Activated CD8-positive, alpha-beta memory T cell treated with anti-CD3 and anti-CD28 coated beads for 36 hours (primary cell): ENCODE measurements at regions not wholly inside any gene's neighbourhood (a gene's known extent, or its start where the extent isn't known, plus 50 kb on each side); places are given as distances from the start of the nearest gene placed in this dataset.

ENCODE experiments used
- CTCF ChIA-PET: fragments of 350-600 bp; sonication (Branson Sonifier 250); formaldehyde crosslinking; loops from one replicate; lab custom pipeline; 2021; ENCODE audit warnings: antibody characterized with exemption; lab: Charles Lee
- POLR2A ChIA-PET: fragments of 350-600 bp; sonication (Branson Sonifier 250); formaldehyde crosslinking; loops from one replicate; lab custom pipeline; 2021; ENCODE audit warnings: antibody characterized with exemption; lab: Charles Lee

DNA sequence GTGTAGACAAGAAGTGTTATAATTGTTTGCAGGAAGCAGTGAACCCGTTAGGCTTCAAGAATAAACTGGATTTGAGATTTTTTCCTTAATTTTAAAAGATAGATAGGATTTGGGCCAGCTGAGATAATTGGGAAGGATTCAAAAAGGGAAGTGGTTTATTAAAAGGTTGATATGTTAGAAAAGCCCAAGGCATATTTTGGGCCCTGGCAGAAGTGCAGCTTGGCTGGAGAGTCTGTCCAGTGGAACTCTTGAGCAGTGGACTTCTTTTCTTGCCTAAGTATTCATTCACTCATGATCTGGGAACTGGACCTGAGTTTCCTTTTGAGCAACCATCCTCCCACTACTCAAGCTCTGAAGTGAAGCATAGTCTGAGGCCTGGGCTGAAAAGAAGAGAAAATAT is 433.4 kb downstream of the ZSWIM6 start:
- ChIA-PET CTCF (no interaction called here), POLR2A (no interaction called here)

DNA sequence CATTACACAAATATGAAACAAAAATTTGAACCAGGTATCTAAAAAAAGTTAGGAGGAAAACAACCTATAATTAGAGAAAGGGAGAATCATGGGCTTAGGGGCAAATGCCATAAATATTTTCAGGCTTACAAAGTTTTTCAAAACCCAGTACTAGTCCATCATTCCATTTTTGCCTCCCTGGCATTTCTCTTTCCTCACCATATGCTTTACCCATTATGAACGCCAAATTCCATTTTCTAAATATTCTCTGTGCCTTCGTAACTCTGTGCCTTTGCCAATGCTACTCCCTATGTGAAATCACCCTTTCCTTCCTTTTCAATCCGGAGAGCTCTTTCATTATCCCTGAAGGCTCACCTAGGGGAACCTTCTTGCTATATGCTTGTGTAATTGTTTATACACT is 434.1 kb downstream of the ZSWIM6 start:
- POLR2A ChIA-PET, result no interaction called here
- CTCF ChIA-PET, result no interaction called here

- ChIA-PET CTCF (no interaction called here), POLR2A (no interaction called here)
Measured at GRCh38 chr5:61767231-61768080, 435.4 kb downstream of the ZSWIM6 start.

DNA sequence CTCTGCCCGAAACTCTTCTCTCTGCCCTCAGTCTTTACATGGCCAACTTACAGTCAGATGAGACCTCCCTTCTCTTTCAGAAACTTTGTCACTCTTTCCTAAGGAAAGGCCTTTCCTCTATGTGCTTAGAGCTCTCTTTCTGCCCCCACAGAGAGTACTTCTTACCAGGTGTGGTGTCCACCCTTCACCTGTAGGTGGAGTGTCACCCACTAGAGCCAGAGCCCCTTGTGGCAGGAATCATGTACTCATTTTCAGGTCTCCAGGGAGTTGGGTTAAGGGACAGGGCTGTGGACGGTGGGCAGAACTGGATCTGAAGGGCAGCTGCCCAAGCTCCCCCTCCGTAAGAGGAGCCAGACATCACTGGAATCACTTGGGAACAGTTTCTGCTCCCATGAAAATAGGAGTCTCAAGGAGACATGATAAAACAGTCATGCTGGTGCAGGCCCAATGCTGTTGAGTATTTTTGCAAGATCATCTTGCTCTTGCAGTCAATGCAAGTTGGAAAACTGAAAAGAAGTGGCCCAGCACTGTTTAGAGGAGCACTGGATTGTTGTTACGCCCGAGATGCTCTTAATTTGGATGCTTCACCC is 436.7 kb downstream of the ZSWIM6 start:
- ChIA-PET CTCF (interaction anchor here (0.9 kb wide), 1 partner anchor 802 kb away, joined by 3 read pairs; no protein-coding TSS in a partner anchor), POLR2A (no interaction called here)

GRCh38 chr5:61771062-61771461 is 439.0 kb downstream of the ZSWIM6 start:
- CTCF ChIA-PET, result no interaction called here
- POLR2A ChIA-PET, result no interaction called here

DNA sequence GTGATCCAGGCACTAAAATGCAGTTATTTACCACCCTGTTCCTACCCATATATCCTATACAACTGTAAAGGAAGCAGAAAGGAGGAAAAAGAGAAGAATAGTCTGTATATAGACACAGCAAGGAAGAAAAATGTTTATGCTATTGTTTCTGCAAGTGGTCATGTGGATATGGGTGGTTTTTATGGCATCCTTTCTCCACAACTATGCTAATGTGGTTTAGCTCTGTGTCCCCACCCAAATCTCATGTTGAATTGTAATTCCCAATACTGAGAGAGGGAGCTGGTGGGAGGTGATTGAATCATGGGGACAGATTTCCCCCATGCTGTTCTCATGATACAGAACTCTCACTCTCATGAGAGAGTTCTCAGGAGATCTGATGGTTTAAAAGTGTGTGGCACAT is 439.8 kb downstream of the ZSWIM6 start:
- CTCF ChIA-PET, result no interaction called here
- POLR2A ChIA-PET, result no interaction called here

- ChIA-PET CTCF (no interaction called here), POLR2A (no interaction called here)
Measured at GRCh38 chr5:61775901-61776300, 443.8 kb downstream of the ZSWIM6 start.

GRCh38 chr5:61777292-61777691 is 445.2 kb downstream of the ZSWIM6 start:
- ChIA-PET CTCF (no interaction called here), POLR2A (no interaction called here)

DNA sequence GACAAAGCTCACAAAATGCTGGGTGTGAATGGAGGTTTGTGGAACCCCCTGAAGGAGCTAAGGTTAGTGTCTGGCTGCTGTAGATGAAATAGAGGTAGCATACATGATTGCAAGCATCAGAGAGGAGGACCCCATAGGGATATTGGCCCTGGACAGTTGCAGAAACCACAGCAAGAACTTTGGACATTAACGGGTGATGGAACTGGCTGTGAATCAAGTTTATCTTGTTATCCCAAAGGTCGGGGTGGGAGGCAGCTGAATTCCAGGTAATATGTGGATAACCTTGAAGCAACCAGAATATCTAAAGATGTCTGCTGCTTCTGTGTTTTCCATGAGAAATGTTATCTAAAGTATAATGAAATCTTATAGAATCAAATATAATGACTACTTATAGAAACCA is 447.7 kb downstream of the ZSWIM6 start:
- ChIA-PET CTCF (no interaction called here), POLR2A (no interaction called here)

DNA sequence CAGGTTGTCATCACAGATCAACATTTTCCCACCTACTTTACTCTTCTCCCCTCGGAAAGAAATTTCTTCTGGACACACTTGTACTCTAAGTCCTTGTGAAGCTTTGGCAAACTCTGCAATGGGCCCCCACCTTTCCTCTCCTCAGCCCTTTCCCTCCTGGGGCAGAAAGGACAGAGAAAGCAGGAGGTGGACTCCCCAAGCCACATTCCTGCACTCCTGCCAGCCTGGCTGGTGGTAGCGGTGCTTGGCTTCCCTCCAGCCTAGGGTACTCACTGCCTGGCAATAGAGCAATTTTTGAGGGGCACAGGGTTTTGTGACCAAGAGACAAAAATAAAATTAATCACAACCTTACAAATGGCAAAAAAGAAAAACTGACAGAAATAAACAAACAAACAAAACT is 451.4 kb downstream of the ZSWIM6 start:
- POLR2A ChIA-PET, result no interaction called here
- CTCF ChIA-PET, result no interaction called here

GRCh38 chr5:61784341-61784740 is 452.3 kb downstream of the ZSWIM6 start:
- ChIA-PET CTCF (no interaction called here), POLR2A (no interaction called here)

GRCh38 chr5:61788548-61788947 is 456.5 kb downstream of the ZSWIM6 start:
- POLR2A ChIA-PET, result no interaction called here
- CTCF ChIA-PET, result no interaction called here

GRCh38 chr5:61790007-61790406 is 457.9 kb downstream of the ZSWIM6 start:
- ChIA-PET CTCF (interaction anchor here (0.6 kb wide), 1 partner anchor 41 kb away, joined by 3 read pairs; no protein-coding TSS in a partner anchor), POLR2A (no interaction called here)

GRCh38 chr5:61790678-61791077 is 458.6 kb downstream of the ZSWIM6 start:
- ChIA-PET CTCF (interaction anchor here (0.6 kb wide), 1 partner anchor 42 kb away, joined by 3 read pairs; no protein-coding TSS in a partner anchor), POLR2A (no interaction called here)

DNA sequence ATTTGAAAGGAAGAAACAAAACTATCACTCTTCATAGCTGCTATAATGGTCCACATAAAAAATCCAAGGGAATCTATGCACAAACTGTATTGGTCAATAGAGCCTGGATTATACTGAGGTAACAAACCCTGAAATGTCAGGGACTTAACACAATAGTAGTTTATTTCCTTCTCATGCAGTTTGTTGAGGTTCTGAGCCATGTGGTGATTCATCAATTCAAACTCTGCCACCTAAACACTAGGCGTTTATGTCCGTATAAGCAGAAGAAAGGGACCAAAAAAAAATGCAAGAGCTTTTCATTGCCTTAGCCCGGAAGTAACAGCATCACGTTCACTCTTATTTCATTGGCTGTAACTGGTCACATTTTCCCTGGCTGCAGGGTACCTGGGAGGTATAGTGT is 464.7 kb downstream of the ZSWIM6 start:
- POLR2A ChIA-PET, result no interaction called here
- CTCF ChIA-PET, result no interaction called here

DNA sequence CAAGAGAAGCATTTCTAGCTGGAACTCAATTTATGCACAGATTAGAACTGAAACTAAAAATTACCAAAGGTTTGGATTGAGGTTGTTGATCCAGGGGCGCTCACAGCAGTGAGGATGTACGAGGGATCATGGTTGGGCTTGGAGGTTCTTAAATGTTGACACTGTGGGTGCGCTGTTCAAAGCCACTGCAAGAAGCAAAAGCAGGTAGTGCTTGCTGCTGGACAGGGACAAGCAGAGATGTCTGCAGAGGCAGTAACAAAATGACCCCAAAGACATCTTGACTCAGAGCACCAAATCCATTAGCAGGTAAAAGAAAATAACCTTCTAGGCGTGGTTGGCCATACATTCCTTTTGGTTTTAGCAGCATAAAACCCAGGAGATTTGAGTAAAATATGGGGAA is 468.4 kb downstream of the ZSWIM6 start:
- ChIA-PET POLR2A (no interaction called here), CTCF (no interaction called here)

DNA sequence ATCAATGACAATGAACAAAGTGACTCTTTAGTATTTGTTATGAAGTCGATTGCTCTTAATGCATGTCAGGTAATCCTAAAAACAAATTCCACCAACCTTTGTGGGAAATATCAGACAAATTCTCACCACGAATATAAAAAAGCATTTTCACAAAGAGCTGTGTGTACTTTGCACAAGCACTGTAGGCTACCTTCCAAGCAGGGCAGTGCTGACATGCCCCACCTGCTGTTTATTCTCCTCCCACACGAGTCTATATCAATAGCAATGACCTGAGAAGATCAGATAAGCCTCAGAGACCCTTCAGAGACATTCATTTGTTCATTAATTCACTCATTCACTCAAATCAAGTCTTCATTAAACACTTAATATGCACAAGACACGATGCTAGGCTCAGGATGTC is 469.1 kb downstream of the ZSWIM6 start:
- ChIA-PET POLR2A (no interaction called here), CTCF (no interaction called here)

DNA sequence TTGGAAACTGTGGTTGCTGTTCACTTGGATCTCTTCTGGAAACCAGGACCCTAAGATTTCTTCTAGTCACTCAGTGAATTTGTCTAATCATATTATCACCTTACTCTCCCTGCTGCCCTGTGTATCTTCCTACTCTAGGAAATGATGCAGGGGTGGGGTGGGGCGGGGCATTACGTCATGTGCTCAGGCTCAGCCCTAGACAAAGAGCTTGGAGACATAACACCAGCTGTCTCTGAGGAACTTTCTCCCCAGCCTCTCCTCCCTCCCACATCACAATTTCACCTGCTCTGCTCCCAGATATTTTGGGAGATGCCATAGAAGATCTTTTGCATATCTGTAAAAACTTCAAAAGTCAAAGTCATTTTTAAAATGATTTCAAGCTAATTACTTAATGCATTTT is 470.4 kb downstream of the ZSWIM6 start:
- ChIA-PET POLR2A (no interaction called here), CTCF (no interaction called here)

- ChIA-PET POLR2A (no interaction called here), CTCF (no interaction called here)
Measured at GRCh38 chr5:61805101-61805500, 473.0 kb downstream of the ZSWIM6 start.

DNA sequence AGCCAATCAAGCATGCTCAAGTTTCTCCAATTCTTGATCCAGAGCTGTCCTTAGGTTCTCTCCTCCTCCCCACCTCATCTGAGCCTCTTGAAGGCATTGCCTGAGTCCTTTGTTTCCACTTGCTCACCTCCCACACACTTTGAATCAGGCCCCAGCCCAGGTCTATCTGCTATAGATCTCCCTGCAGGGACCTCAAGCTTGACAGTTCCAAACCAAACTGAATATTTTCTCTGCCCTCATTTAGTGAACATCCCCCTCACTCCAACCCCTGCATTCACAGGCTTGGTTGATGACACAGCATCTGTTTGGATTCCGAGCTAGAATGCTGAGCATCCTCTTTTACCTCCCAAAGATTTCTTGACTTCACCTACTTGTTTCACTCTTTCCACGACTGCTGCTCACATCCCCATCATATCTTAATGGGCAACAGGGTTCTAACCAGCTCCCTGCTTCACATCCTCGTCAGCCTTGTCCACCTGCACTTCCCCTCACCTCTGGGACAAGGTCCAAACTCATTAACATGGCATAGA is 474.5 kb downstream of the ZSWIM6 start:
- ChIA-PET CTCF (no interaction called here), POLR2A (no interaction called here)

DNA sequence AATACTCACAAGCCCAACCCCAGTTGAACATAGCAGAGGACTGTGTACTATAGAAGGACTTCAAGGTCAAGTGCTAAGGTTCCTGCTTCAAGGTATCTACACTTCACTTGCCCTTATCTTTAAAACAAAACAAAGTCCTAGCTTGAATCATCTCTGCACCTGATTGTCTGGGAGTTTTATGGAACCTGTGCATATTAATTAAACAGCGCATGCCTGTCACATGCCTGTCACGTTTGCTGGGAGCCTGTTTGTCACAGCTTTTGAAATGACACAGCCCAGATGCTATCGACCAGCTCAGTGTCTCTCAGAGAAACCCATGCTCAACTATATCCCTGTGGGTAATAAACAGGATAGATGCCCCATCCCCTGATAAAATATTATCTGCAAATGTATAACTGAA is 476.0 kb downstream of the ZSWIM6 start:
- ChIA-PET CTCF (no interaction called here), POLR2A (no interaction called here)
